GM12801 (cell line): ENCODE measurements at regions not wholly inside any gene's neighbourhood (a gene's known extent, or its start where the extent isn't known, plus 50 kb on each side); places are given as distances from the start of the nearest gene placed in this dataset.

Source experiments
- TF ChIP-seq, protein P1 (sequence below): IDR thresholded peaks from one replicate; pipeline ENCODE4 v1.5.1; 2011; ENCODE audit warnings: control low read depth; ENCODE audit not compliant: insufficient read length; ENCODE audit errors: extremely low read depth

DNA sequence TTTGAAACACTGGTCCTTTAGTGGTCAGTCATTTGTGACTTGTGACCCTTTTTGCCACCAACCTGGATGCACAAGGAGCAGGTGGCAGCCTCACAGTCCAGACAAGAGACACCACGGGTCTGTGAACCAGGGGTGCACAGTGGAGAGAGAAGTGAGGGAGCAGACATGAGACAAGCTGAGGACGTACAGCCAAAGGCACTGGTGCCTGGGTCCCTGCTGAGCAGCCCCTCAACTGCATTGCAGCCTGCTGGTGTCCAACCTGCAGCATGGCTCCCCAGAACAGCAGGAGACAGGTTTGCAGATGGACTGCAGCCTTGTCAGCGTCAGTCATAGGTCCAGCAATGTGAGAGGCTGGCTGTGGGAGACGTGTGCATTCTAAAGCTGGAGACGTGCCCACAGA, 124.2 kb upstream of the FSTL4 start:
- TF ChIP-seq, protein P1, sequence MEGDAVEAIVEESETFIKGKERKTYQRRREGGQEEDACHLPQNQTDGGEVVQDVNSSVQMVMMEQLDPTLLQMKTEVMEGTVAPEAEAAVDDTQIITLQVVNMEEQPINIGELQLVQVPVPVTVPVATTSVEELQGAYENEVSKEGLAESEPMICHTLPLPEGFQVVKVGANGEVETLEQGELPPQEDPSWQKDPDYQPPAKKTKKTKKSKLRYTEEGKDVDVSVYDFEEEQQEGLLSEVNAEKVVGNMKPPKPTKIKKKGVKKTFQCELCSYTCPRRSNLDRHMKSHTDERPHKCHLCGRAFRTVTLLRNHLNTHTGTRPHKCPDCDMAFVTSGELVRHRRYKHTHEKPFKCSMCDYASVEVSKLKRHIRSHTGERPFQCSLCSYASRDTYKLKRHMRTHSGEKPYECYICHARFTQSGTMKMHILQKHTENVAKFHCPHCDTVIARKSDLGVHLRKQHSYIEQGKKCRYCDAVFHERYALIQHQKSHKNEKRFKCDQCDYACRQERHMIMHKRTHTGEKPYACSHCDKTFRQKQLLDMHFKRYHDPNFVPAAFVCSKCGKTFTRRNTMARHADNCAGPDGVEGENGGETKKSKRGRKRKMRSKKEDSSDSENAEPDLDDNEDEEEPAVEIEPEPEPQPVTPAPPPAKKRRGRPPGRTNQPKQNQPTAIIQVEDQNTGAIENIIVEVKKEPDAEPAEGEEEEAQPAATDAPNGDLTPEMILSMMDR, result no peak

DNA sequence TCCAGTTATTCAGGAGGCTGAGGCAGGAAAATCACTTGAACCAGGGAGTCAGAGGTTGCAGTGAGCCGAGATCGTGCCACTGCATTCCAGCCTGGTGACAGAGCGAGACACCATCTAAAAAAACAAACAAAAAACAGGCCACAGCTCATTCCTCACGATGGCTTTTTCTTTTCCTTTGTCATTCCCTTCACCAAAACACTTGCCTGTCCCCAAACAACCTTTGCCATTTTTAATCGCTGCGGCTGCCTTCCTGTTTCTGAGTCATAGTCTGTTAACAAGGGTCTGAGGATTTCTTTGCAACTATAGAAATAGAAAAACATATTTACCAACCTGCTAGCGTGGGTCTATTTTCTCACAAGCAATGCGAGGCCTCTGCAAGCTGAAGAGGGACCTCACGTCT, 123.0 kb upstream of the FSTL4 start:
- TF ChIP-seq, protein P1, result no peak

DNA sequence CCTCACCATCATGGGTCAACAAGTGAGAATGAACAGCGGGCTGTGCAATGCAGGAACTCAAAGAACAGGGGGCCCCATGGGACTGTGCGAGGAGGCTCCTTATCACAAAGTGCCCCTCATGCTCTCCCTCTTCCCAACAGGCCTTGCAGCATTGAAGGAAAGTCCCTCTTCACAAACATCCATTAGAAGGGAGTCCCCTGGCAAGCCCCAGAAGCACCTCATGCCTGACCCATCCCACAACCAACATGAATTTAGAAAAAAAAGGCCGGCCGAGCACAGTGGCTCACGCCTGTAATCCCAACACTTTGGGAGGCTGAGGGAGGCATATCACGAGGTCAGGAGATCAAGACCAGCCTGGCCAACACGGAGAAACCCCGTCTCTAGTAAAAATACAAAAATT, 122.6 kb upstream of the FSTL4 start:
- TF ChIP-seq, protein P1, result no peak

DNA sequence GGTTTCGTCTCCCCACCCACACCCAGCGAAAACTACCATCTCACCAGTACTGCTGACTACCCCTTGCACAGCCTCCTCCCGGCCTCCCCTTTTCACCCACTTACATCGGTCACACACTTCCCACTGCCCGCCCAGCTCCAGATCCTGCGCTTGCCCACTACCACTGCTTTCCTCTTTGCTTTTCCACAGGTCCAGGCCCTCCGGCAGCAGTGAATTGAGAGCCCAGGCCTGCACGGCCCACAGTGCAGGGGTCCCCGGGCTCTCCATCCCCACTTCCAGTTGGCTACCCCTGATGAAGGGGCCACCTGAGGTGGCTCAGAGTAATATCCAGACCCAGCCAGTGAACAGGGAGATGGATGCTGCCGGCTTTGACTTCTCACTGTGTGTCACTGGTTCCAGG, 120.2 kb upstream of the FSTL4 start:
- TF ChIP-seq, protein P1, result no peak

DNA sequence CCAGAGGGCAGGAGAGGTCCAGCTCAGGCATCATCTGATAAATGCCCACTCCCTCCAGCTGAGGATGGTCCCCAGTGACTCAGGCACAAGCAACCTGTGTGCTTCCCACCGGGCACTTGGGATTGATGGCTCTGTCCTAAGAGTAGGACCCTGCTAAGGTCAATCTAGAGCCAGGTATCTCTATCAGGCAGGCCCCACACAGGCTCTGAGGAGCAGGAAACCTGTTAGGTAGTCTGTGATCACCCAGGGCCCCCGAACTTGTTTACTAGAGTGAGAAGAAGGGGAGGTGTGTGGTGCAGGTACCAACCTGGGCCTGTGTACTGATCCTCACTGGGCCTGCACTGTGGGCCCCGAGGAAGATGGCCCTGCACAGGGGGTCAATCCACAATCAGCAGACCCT, 119.6 kb upstream of the FSTL4 start:
- TF ChIP-seq, protein P1, result no peak

DNA sequence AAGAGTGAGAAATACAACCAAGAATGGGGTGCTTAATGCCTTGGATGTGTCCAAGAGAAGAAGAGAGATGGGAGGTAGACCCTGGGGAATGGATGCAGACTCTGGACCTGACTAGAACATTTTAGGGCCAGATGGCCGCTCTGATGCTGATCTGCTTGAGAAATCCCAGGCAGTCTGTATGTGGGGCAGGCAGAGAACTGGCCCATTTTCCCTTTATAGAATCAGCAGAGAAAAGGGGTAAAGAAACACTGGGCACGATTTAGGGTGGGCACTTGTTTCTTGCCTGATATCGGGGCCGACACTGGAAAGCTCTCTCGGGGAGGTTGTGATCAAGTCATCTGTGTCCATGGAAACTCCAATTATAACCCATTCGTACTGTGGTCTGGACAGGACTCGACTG, 118.5 kb upstream of the FSTL4 start:
- TF ChIP-seq, protein P1, result no peak

DNA sequence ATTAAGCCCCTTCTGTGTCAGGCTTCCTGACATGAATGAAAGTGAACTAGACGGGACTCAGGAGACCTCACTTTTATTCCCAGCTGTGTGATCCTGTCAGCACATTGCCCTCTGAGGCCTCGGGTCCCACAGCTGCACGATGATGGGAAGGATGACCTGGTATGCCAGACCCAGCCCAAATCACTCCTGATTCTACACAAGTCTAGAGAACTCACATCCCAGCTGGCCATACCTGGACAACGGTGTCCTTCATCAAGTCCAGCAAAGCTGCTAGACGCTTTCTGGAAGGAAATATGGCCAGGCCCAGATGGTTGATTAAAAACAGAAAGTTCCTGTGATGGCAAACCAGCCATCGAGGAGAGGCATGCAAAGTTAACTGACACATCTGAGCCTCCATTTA, 118.0 kb upstream of the FSTL4 start:
- TF ChIP-seq, protein P1, result no peak

DNA sequence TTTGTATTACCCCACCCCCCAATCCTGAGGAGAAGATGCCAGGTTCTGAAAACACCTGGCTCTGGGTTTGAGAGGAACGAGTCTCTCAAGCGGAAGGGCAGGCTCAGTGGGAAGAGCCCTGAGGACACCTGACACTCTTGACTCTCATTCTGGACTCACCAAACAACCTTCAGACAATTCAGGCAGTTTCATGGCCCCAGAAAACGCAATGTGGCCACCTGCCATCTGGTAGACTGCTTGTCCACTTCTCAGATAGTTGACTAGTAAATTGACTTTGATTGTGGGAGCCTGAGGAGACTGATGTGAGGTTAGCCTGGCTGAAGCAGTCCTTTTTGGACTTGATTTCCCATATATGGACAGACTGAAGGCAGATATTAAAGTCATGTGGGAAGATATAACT, 117.5 kb upstream of the FSTL4 start:
- TF ChIP-seq, protein P1, result no peak
